Epithelial cell of esophagus (primary cell): ENCODE measurements at regions not wholly inside any gene's neighbourhood (a gene's known extent, or its start where the extent isn't known, plus 50 kb on each side); places are given as distances from the start of the nearest gene placed in this dataset.

ENCODE experiments used
- DNase-seq: peaks from one replicate; pipeline ENCODE4 v3.0.0; 2010; ENCODE audit warnings: low read depth
- H3K4me3 ChIP-seq: 2 replicates; pipeline ENCODE4 v1.5.1; 2011; ENCODE audit warnings: mild to moderate bottlenecking, low read length, control low read depth
- TF ChIP-seq, protein P1 (sequence below): IDR thresholded peaks from 2 replicates; pipeline ENCODE4 v1.5.1; 2011; ENCODE audit warnings: low read depth, mild to moderate bottlenecking, low read length, control low read depth, inconsistent platforms; ENCODE audit not compliant: insufficient read depth; ENCODE audit errors: missing control alignments

DNA sequence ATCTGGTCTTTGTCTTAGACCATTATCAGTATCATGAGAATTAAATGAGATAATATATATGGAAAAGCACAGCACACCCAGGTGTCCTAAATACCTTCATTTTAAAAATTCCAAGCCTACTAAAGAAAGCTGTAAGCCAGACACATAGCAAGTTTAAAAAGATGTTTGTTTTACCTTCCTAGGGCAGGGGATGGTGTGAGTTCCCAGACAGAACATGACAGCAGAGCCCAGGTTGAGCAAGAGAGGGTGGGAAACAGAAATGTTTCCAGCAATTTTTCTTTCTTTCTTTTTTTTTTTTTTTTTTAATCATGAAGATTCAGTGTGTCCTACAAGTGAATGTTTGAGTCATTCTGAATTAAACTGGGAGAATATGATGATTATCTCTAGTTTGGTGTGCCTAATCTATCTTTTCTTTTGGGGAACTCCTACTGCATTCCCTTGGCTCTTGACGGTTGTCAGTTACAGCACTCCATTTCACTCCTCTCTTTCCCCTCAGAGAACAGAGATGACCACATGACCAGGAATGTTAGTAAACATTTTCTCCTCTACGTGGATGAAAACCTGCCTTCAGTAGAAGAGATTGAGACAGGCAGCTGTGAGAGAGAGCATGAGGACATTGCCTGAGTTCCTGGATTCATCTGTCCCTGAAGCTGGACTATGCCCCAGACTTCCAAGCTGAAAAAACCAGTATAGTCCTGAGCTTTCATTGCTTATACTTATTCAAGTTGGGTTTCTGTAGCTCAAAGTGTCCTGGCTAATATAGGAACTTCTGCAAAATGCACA lies 54.5 kb upstream of the ARL14 start:
- no peak overlapping the region for H3K4me3 ChIP-seq
- DNase-seq = peak; percentile 16
- TF ChIP-seq, protein P1, sequence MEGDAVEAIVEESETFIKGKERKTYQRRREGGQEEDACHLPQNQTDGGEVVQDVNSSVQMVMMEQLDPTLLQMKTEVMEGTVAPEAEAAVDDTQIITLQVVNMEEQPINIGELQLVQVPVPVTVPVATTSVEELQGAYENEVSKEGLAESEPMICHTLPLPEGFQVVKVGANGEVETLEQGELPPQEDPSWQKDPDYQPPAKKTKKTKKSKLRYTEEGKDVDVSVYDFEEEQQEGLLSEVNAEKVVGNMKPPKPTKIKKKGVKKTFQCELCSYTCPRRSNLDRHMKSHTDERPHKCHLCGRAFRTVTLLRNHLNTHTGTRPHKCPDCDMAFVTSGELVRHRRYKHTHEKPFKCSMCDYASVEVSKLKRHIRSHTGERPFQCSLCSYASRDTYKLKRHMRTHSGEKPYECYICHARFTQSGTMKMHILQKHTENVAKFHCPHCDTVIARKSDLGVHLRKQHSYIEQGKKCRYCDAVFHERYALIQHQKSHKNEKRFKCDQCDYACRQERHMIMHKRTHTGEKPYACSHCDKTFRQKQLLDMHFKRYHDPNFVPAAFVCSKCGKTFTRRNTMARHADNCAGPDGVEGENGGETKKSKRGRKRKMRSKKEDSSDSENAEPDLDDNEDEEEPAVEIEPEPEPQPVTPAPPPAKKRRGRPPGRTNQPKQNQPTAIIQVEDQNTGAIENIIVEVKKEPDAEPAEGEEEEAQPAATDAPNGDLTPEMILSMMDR = no peak

DNA sequence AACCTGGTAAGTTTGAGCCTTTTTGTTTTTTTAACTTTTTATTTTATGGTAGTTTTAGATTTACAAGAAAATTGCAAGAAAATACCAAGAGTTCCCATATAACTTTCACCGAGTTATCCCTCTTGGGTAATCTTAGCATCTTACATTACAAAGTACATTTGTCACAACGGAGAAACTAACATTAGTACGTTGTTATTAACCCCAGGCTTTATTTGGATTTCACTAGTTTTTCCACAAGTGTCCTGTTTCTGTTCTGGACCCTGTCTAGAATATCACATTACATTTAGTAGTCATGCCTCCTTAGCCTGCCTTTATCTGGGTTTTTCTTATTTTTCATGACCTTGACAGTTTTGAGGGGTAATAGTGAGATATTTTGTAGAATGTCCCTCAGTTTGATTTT lies 53.5 kb upstream of the KPNA4 start:
- no peak overlapping the region for H3K4me3 ChIP-seq
- TF ChIP-seq, protein P1 = no peak
- DNase-seq = no peak

DNA sequence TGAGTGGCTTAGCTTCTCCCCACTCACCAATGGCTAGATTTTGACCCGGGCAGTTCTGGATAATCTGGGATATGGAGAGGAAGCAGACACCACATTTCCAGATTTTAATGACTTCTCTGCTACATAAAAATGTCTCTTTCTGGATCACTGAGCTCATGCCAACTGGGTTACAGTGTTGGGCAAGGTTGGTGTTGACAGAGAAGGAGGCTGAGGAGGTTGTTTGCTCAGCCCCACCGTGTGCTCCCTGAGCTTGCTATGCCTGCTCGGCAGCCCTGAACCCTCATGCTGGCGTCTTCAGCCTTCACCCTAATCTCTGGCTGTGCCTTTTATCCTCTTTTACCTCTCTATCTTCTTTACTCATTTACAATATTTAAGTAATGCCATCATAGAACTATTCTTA lies 53.0 kb upstream of the KPNA4 start:
- DNase-seq = peak; percentile 52
- TF ChIP-seq, protein P1 = no peak
- H3K4me3 ChIP-seq = no peak overlapping the region

DNA sequence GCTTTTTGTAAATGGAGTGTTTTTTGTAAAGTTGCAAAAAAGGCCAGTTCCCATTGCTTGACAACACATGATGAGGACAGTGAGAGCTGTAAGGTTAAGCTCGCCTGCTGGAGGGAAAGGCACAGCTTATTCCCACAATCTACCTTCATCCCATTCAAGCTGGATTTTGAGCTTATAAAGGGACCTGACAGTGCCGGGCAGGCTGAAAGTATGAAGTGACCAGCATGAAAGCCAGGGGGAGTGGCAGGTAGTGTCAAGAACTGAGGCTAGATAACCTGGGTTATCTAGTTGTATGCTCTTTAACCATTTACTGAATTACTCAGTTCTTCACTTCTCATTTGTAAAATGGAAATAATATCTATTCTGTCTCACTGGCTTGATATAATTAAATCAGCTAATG lies 52.3 kb upstream of the KPNA4 start:
- no peak for DNase-seq
- TF ChIP-seq, protein P1 = no peak
- H3K4me3 ChIP-seq = no peak overlapping the region

DNA sequence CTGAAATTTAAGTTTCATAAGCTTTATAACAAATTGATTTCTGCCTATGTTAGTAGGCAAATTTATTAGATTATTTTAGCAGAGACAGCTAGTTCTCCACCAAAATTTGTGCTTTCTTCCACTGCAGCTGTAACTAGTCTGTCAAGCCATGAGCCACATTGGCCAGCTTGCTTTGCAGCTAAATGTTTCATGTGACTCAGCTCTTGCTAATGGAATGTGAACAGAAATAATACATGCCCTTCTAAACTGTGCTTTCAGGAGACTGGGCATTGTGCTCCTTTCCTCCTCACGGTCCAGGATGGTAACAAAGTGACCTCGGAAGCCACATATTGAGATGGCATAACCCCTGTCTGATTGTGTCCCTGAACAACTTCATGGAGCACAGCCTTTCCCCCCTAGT lies 51.3 kb upstream of the KPNA4 start:
- H3K4me3 ChIP-seq = no peak overlapping the region
- peak; percentile 70 for DNase-seq
- TF ChIP-seq, protein P1 = no peak

DNA sequence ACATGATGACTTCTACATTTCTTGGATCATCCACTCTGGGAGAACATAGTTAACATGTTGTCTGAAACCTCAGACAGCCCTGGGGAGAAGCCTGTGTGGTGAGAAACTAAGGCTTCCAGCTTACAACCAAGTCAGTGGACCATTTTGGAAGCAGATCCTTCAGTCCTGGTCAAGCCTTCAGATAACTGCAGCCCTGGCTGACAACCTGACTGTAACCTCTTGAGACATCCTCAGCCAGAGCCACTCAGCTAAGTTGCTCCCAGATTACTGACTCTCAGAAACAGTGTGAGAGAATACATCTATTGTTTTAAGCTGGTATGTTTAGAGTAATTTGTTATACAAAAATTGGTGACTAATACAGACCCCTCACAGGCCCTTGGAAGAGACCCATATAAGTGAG lies 50.9 kb upstream of the KPNA4 start:
- no peak overlapping the region for H3K4me3 ChIP-seq
- TF ChIP-seq, protein P1 = no peak
- no peak for DNase-seq
